Suppressor macrophage (primary cell): ENCODE measurements at regions not wholly inside any gene's neighbourhood (a gene's known extent, or its start where the extent isn't known, plus 50 kb on each side); places are given as distances from the start of the nearest gene placed in this dataset.
A peak's percentile ranks its signal among the peaks of the same experiment; 100 is the strongest.

Experiments
- DNase-seq, 4 experiments: peaks; one replicate each; pipeline ENCODE4 v3.0.0-alpha.2; 2020 to 2022

DNA sequence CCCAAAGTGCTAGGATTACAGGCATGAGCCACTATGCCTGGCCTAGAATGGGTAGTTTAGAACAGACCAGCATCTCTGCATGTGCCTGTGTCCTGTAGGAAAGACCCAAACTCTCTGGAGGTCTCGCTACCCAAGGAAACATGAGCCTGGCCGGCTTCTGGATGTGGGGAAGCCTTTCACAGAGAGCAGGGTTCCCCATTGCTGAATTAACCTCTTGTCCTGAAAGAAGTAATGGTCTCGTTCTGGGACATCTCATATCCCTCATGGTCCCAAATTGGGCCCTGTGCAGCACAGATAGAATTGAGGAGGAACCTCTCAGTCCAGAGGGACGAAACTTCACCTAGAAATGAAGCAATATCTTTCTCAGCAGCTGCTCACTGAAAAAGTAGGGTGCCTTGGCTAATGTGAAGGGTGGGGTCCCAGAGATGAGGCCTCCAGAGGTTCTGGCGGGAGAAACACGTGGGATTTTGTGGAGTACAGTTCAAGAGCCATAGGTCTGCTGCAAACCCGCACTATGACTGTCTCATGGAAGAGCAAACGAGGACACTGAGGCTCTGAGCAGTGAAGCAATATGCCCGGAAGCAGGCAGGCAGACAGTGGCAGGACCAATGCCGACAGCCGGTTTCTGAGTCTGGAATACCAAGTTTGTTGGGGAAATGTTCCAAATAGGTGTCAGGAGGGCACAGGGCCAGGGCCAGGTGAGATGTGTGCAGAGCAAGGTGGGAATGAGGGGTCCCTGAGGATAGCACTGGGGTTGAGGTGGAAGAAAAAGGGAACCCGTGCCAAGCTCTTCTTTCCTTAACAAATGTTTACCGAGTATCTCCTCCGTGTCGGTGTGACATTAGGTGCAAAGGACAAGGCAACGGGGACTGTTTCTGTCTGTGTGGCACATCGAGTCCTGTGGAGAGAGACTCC is 121.0 kb upstream of the TWIST2 start:
- no peak for DNase-seq

GRCh38 chr2:238727585-238728329 is 120.1 kb upstream of the TWIST2 start:
- no peak for DNase-seq

DNA sequence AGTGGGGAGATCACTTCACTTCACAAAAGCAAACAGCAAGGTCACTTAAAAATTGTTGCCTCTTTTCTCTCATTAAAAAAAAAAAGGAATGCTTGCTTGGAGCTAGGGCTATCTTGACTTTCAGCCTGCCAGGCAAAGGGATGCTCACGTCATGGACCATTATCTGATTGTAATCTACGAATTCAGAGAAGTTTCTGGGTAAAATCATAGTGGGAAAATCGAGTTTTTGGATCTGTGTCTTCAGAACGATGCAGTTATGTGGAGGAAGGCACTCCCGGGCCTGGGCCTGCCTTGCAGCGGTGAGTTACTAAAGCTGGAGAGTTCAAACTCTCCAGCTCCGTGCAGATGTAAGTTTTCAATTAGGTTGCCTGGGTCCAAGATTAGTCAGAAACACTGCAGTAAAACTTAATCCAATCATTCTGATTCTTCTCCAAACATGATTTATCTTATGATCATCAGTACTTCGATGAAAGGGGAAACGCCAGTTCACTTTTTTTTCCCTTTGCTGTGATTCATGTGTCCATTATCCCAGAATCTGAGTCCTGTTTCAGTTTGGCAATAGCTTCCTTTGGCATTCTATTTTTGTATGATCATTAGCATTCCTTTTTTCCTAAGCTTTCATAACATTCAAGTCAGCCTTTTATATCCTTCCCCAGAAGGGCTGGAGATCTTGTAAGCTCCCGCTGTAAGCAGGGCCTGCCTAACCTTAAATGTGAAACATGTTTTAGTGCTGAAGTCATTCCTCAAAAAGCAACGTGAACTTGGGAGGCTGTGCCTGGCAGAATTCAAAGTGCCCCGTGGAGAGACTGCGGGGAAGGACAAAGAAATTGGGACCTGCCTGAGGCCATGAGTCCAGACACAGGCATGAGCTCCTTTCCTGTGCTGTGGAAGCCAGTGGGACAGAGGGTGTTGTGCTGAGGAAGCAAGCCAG is 119.3 kb upstream of the TWIST2 start:
- peak in 1 of 4 experiments; percentile 3 for DNase-seq

- DNase-seq: no peak
Measured at GRCh38 chr2:238729261-238729935, 118.5 kb upstream of the TWIST2 start.

- DNase-seq: no peak
Measured at GRCh38 chr2:238730001-238730669, 117.8 kb upstream of the TWIST2 start.

- DNase-seq: no peak
Measured at GRCh38 chr2:238730881-238731280, 117.0 kb upstream of the TWIST2 start.

GRCh38 chr2:238731961-238732360 is 115.9 kb upstream of the TWIST2 start:
- peak; percentile 26 to 74 (median 51) for DNase-seq

DNA sequence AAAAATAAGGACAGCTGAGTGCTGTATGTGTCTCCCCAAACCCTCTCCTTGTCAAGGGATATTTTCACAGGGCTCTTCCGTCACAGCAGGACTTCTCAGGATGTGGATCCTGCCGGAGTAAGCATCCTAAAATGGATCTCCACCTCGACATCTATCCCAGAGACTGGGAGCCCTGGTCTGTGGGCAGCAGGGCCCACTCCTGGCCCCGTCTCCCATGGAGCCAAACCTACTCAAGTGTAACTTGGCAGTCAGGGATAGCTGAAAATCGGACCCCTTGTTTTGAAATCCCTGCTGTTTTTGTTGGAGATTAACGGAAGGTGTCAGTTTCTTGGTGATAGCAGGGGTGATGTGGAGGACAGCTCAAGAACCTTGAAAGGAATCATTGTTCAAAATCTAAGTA is 109.0 kb upstream of the TWIST2 start:
- no peak for DNase-seq

- no peak for DNase-seq
Measured at GRCh38 chr2:238739668-238740067, 108.2 kb upstream of the TWIST2 start.

DNA sequence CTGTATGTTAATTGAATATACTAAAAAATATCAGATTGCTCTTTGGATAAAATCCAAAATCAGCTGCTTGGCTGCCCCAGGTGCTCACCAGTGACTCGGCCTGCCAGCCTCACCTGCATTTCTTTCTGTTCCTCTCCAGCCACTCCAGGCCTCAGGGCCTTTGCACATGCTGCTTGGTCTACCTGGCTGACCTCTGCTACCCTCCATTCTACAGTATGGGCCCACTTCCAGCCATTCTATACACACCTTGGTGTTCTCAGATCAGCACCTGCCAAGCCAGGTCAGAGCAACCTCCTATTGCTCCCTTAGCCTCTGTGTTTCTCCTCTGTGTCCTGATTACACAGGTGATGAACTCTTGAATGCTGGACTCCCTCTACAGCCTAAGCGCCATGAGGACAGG is 106.6 kb upstream of the TWIST2 start:
- DNase-seq: no peak

- DNase-seq: no peak
Measured at GRCh38 chr2:238742066-238742465, 105.8 kb upstream of the TWIST2 start.

GRCh38 chr2:238742664-238743063 is 105.2 kb upstream of the TWIST2 start:
- no peak for DNase-seq

GRCh38 chr2:238743243-238744065 is 104.4 kb upstream of the TWIST2 start:
- DNase-seq: no peak

DNA sequence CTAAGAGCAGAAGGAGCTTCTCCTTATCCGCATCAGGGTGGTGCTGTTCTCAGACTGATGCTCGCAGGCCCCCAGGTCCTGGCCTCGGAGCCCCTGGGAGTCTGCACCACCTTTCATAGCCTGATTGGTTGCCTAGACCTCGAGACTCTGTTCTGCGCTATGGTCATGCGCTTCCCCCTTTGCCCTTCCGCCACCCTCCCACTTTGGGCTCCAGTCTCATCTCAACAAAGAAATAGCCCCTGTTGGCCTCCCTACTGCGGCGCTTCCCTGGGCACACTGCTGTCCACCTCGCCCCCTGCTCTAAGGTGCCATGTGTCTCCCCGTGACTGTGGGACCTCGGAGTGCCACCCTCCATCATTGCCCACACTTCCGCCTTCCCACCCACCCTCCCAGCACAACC is 102.9 kb upstream of the TWIST2 start:
- no peak for DNase-seq

DNA sequence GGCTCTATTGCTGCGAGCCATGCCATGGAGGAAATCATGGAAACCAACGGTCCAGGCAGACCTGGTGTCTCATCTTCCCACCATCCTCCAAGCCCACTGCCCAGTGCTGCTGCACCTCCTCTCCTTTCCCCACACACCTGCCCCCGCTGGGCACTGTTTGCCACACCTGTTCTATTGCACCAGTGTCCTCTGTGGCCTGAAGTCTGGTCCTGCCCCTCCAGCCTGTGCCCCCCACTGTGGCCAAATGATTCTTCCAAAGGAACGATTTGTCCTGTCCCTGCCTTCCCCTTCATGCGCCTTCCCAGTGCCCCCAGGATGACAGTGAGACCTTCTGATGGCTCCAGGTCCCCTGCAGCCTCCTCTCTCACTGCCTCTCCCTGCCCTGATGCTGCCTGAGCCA is 101.9 kb upstream of the TWIST2 start:
- DNase-seq: no peak

DNA sequence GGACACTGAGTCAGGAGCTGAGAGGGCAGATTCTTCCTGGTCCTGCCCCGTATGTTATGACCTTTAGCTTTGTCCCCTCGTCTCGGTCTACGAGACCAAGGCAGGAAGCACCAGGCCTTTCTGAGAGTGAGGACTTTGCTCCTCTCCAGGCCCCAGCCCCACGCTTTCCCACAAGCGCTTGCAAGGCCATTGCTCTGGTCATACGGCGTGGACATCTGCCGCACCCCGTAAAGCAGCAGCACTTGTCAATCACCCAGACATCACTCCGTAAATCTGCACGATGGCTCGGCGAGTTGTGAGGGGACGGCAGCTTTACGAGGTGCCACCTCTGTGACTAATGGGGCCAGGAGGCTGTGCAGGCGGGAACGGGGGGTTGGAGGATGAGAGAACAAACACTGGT is 100.8 kb upstream of the TWIST2 start:
- no peak for DNase-seq

- no peak for DNase-seq
Measured at GRCh38 chr2:238747557-238747956, 100.3 kb upstream of the TWIST2 start.

- DNase-seq: no peak
Measured at GRCh38 chr2:238750212-238750904, 97.5 kb upstream of the TWIST2 start.

DNA sequence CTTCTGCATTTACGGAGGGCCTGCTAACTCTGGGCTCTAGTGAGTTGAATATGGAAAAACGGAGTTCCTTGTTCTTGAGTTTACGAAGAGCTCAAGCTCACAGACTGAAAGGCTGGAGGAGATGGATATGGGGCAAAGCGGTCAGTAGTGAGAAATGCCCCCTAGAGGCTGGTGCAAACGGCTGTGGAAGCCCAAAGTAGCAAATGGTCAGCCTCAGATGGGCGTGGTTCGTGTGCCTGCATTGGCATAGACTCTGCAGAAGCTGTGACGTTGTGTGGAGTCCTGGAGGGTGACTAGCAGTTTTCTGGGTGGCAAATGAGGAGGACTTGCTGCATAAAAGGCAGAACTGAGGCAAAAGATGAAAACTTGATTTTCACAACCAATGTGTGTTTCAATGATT is 93.6 kb upstream of the TWIST2 start:
- peak in 1 of 4 experiments; percentile 17 for DNase-seq

GRCh38 chr2:238761868-238762267 is 86.0 kb upstream of the TWIST2 start:
- peak in 2 of 4 experiments; percentile 17 to 29 for DNase-seq
